Left colon (tissue), 2 donors: ENCODE measurements at regions not wholly inside any gene's neighbourhood (a gene's known extent, or its start where the extent isn't known, plus 50 kb on each side); places are given as distances from the start of the nearest gene placed in this dataset.
"Not testable (repeated sequence)": the region's sequence is repeated elsewhere in the genome, so short reads cannot be mapped to it uniquely, and the experiment has no call there.

Experiments
- ATAC-seq: fragments of 200-7000 bp; cut with Tn5 transposase; one replicate; pipeline ENCODE4 v1.9.1; 2020; ENCODE audit warnings: mild to moderate bottlenecking, moderate library complexity
- DNase-seq, 2 donors: peaks; one replicate each; pipeline ENCODE4 v3.0.0-alpha.2; 2020
- intact Hi-C, 2 donors: fragments of 100-400 bp; cut with DNase I in 1 of 2; cut with micrococcal nuclease in 1 of 2; formaldehyde crosslinking; loops; one replicate each; pipeline versions ENCODE4 v1.11.2 to v1.14.0; 2022; cut with DNase I, micrococcal nuclease
- donor health status: DM: no; HTN: no; CAD: no.
- donor health status: DM: yes; HTN: yes; CAD: no.

GRCh38 chr18:66078925-66079800 is 328.4 kb downstream of the CDH7 start:
- DNase-seq (no peak), ATAC-seq (no peak)
- intact Hi-C loops = no loop called here

- DNase-seq = no peak
- intact Hi-C loops = no loop called here
- ATAC-seq = no peak
Measured at GRCh38 chr18:66077066-66077465, 326.3 kb downstream of the CDH7 start.

- intact Hi-C loops = no loop called here
- ATAC-seq (no peak), DNase-seq (no peak)
Measured at GRCh38 chr18:66066191-66066590, 315.4 kb downstream of the CDH7 start.

GRCh38 chr18:66048406-66048805 is 297.6 kb downstream of the CDH7 start:
- intact Hi-C loops = no loop called here
- DNase-seq (no peak), ATAC-seq (no peak)

GRCh38 chr18:66046032-66046602 is 295.3 kb downstream of the CDH7 start:
- no peak for DNase-seq
- intact Hi-C loops = no loop called here
- peak; percentile 99 for ATAC-seq

GRCh38 chr18:66043009-66043408 is 292.2 kb downstream of the CDH7 start:
- no peak for ATAC-seq
- intact Hi-C loops = no loop called here
- DNase-seq = no peak

- ATAC-seq (no peak), DNase-seq (no peak)
- intact Hi-C loops = no loop called here
Measured at GRCh38 chr18:66013969-66014368, 263.2 kb downstream of the CDH7 start.

- DNase-seq = no peak
- intact Hi-C loops = no loop called here
- ATAC-seq = no peak
Measured at GRCh38 chr18:66011916-66012315, 261.1 kb downstream of the CDH7 start.

- DNase-seq (no peak), ATAC-seq (no peak)
- intact Hi-C loops = no loop called here
Measured at GRCh38 chr18:66005831-66006588, 255.2 kb downstream of the CDH7 start.

- intact Hi-C loops = loop anchor here in 1 of 2 donors (10.0 kb wide), 1 partner anchor 64 kb away; no protein-coding TSS in a partner anchor
- not testable (repeated sequence) for ATAC-seq, DNase-seq
Measured at GRCh38 chr18:65998971-65999700, 248.3 kb downstream of the CDH7 start.

- no peak for ATAC-seq
- no peak for DNase-seq
- intact Hi-C loops = loop anchor here in 1 of 2 donors (10.0 kb wide), 1 partner anchor 60 kb away; no protein-coding TSS in a partner anchor
Measured at GRCh38 chr18:65995206-65995605, 244.4 kb downstream of the CDH7 start.

- ATAC-seq (no peak), DNase-seq (no peak)
- intact Hi-C loops = loop anchor here in 1 of 2 donors (10.0 kb wide), 1 partner anchor 60 kb away; no protein-coding TSS in a partner anchor
Measured at GRCh38 chr18:65994302-65994701, 243.5 kb downstream of the CDH7 start.

- no peak for ATAC-seq
- no peak for DNase-seq
- intact Hi-C loops = loop anchor here in 1 of 2 donors (10.0 kb wide), 1 partner anchor 56 kb away; no protein-coding TSS in a partner anchor
Measured at GRCh38 chr18:65990944-65991708, 240.3 kb downstream of the CDH7 start.

GRCh38 chr18:65990174-65990690 is 239.4 kb downstream of the CDH7 start:
- no peak for DNase-seq
- intact Hi-C loops = loop anchor here in 1 of 2 donors (10.0 kb wide), 1 partner anchor 55 kb away; no protein-coding TSS in a partner anchor
- no peak for ATAC-seq

- intact Hi-C loops = no loop called here
- no peak for ATAC-seq
- no peak for DNase-seq
Measured at GRCh38 chr18:65988972-65989371, 238.2 kb downstream of the CDH7 start.

- DNase-seq (no peak), ATAC-seq (no peak)
- intact Hi-C loops = no loop called here
Measured at GRCh38 chr18:65988386-65988785, 237.6 kb downstream of the CDH7 start.

- no peak for ATAC-seq
- intact Hi-C loops = no loop called here
- DNase-seq = no peak
Measured at GRCh38 chr18:65983750-65984149, 232.9 kb downstream of the CDH7 start.

- ATAC-seq = no peak
- no peak for DNase-seq
- intact Hi-C loops = no loop called here
Measured at GRCh38 chr18:65975536-65975935, 224.7 kb downstream of the CDH7 start.
